ENCODE measurements at regions not wholly inside any gene's neighbourhood (a gene's known extent, or its start where the extent isn't known, plus 50 kb on each side); places are given as distances from the start of the nearest gene placed in this dataset.

DNA sequence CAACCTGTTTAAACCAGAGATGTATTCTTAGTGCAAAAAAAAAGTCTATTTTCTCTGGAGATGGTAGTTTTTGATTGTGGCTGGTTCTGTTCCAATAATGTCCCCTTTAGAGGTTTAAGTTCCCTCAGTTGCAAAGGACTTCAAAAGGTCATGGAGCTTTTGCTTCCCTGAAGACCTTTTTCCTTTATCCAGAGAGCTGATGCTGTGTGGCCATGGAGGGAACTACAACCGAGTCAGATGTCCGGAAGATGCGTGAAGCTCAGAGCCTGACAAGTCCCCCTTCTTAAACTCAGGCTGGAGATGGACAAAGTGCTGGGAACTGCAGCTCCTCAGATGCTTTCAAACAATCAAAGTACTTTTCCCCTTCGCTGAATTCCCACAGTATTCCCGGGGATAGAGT lies 176.1 kb downstream of the TMEM18 start:
- CTCF ChIA-PET (ENCODE audit: partially characterized antibody) = interaction anchor here (0.7 to 2.3 kb wide), 11 partner anchors 8 to 203 kb away, joined by 3 to 7 read pairs (median 4); no protein-coding TSS in a partner anchor
- no peak overlapping the region for H3K56ac ChIP-seq (replicated peaks; ENCODE audit: insufficient read length, low read depth, low read length)
- H2BK120ac ChIP-seq (replicated peaks; ENCODE audit: low read depth, low read length) = no peak overlapping the region
- H3K4me1 ChIP-seq (replicated peaks in 1 of 4; ENCODE audit: control insufficient read depth in 3 of 4, insufficient read depth in 4 of 4, low read length in 3 of 4) = peaks cover 0 to 7% (median 4%) of the 10 kb centered on the region in 4 experiments; a peak in 4 of 7 replicates
- H3K23ac ChIP-seq (ENCODE audit: insufficient read length) = no peak overlapping the region
- no peaks in the 10 kb centered on the region for H3K27me3 ChIP-seq (replicated peaks in 1 of 4; ENCODE audit: control insufficient read depth in 3 of 4, extremely low read depth in 1 of 4, insufficient read depth in 3 of 4, low read length in 3 of 4)
- H3K9ac ChIP-seq (replicated peaks in 1 of 4; ENCODE audit: extremely low read depth in 1 of 4, low read depth in 3 of 4, low read length in 3 of 4) = no peak overlapping the region; a peak in 1 of 7 replicates
- H2AK5ac ChIP-seq (ENCODE audit: low read depth, low read length) = no peak overlapping the region
- no peak overlapping the region for H2AFZ ChIP-seq (ENCODE audit: low read length)
- no peak overlapping the region for H2BK12ac ChIP-seq (ENCODE audit: low read depth, low read length)
- H3K9me3 ChIP-seq (ENCODE audit: insufficient read depth in 2 of 2, low read depth in 1 of 2, low read length in 1 of 2) = no peaks in the 10 kb centered on the region
- H3K4me2 ChIP-seq (ENCODE audit: insufficient read depth in 1 of 2, low read depth in 2 of 2, low read length in 2 of 2) = no peak overlapping the region
- 73% methylated on average over 5 of the region's 5 CpGs; no CpG with 5 or more reads in 1 of the 2 experiments for WGBS, 2 experiments (ENCODE audit: extremely low coverage in 1 of 2, insufficient coverage in 1 of 2, insufficient read length in 1 of 2, insufficient replicate concordance in 2 of 2, low coverage in 1 of 2, low lambda C conversion rate in 2 of 2, missing lambda C conversion rate in 1 of 2)
- H4K91ac ChIP-seq (replicated peaks; ENCODE audit: insufficient read length, low read length) = no peak overlapping the region
- no peaks in the 10 kb centered on the region for H3K36me3 ChIP-seq (ENCODE audit: control insufficient read depth in 2 of 4, insufficient read depth in 4 of 4, low read length in 3 of 4)
- no peak overlapping the region for H3K4me3 ChIP-seq (ENCODE audit: extremely low read depth in 1 of 4, insufficient read depth in 2 of 4, low read depth in 3 of 4, low read length in 4 of 4)
- no peaks in the 10 kb centered on the region for H3K79me2 ChIP-seq (ENCODE audit: control insufficient read depth in 1 of 2, insufficient read depth in 2 of 2, low read length in 2 of 2)
- POLR2A ChIA-PET (ENCODE audit: partially characterized antibody) = no interaction called here
- no peak overlapping the region for H2BK20ac ChIP-seq (ENCODE audit: low read length)
- H2BK5ac ChIP-seq (ENCODE audit: low read depth, low read length) = no peak overlapping the region
- H3K14ac ChIP-seq (ENCODE audit: insufficient read length) = no peak overlapping the region
- no peaks in the 10 kb centered on the region for H3K23me2 ChIP-seq (ENCODE audit: low read depth, low read length)
- no peaks in the 10 kb centered on the region for H3K79me1 ChIP-seq (ENCODE audit: low read depth, low read length)
- peak in 1 of 2 experiments; percentile 41 for DNase-seq (ENCODE audit: low read depth in 1 of 2, low spot score in 2 of 2)
- no peak overlapping the region for H4K5ac ChIP-seq (ENCODE audit: insufficient read length, low read depth, low read length)
- no peak overlapping the region for H3K4ac ChIP-seq (replicated peaks; ENCODE audit: insufficient read length, low read depth, low read length)
- no peaks in the 10 kb centered on the region for H4K20me1 ChIP-seq (replicated peaks in 1 of 2; ENCODE audit: control insufficient read depth in 1 of 2, insufficient read depth in 2 of 2, low read length in 2 of 2)
- TF ChIP-seq RAD21 (IDR thresholded peaks at IDR 0.05 in 1 of 2, conservative IDR thresholded peaks at IDR 0.05 in 1 of 2; ENCODE audit: low read depth in 2 of 2, low read length in 2 of 2) (peak; percentile 26 to 29; a peak in 3 of 4 replicates), SIRT6 (IDR thresholded peaks at IDR 0.05; ENCODE audit: low read length) (no peak), PHF8 (conservative IDR thresholded peaks at IDR 0.05; ENCODE audit: low read depth, low read length) (no peak), CBX5 (IDR thresholded peaks at IDR 0.05; ENCODE audit: low read depth, low read length) (no peak), YY1 (IDR thresholded peaks at IDR 0.05; ENCODE audit: low read depth, low read length) (no peak), RXRA (IDR thresholded peaks at IDR 0.05; ENCODE audit: insufficient read depth, low read depth, low read length) (no peak), RBBP5 (IDR thresholded peaks at IDR 0.05; ENCODE audit: borderline replicate concordance, low read depth, low read length) (no peak), GABPA (IDR thresholded peaks at IDR 0.05; ENCODE audit: borderline replicate concordance, insufficient read depth, low read length) (no peak)
- TF ChIP-seq, protein P1, sequence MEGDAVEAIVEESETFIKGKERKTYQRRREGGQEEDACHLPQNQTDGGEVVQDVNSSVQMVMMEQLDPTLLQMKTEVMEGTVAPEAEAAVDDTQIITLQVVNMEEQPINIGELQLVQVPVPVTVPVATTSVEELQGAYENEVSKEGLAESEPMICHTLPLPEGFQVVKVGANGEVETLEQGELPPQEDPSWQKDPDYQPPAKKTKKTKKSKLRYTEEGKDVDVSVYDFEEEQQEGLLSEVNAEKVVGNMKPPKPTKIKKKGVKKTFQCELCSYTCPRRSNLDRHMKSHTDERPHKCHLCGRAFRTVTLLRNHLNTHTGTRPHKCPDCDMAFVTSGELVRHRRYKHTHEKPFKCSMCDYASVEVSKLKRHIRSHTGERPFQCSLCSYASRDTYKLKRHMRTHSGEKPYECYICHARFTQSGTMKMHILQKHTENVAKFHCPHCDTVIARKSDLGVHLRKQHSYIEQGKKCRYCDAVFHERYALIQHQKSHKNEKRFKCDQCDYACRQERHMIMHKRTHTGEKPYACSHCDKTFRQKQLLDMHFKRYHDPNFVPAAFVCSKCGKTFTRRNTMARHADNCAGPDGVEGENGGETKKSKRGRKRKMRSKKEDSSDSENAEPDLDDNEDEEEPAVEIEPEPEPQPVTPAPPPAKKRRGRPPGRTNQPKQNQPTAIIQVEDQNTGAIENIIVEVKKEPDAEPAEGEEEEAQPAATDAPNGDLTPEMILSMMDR (IDR thresholded peaks at IDR 0.05; ENCODE audit: control extremely low read depth in 1 of 3, insufficient read depth in 1 of 3, low read depth in 1 of 3, low read length in 3 of 3) = peak; percentile 9 to 47 (median 11); a peak in 3 of 4 replicates
- no peak overlapping the region for H3K18ac ChIP-seq (ENCODE audit: extremely low read depth, low read length)
- FAIRE-seq = peak; percentile 65
- H3K27ac ChIP-seq (ENCODE audit: low read depth, low read length) = no peak overlapping the region
- H2BK15ac ChIP-seq (ENCODE audit: low read length) = no peak overlapping the region
- no peak overlapping the region for H4K8ac ChIP-seq (ENCODE audit: extremely low read depth, insufficient read depth, low read length)
